ENCODE measurements at regions not wholly inside any gene's neighbourhood (a gene's known extent, or its start where the extent isn't known, plus 50 kb on each side); places are given as distances from the start of the nearest gene placed in this dataset.

- Histone ChIP-seq H3K27me3 (ENCODE audit: control insufficient read depth, insufficient read depth, low read length, poor library complexity, severe bottlenecking) (no peaks in the 10 kb centered on the region), H3K4me1 (ENCODE audit: control insufficient read depth, insufficient read depth, low read length) (peaks cover 3% of the 10 kb centered on the region), H3K4me3 (ENCODE audit: low read length) (no peak overlapping the region), H3K9me3 (ENCODE audit: control insufficient read depth, low read length) (no peaks in the 10 kb centered on the region), H3K9ac (ENCODE audit: extremely low read depth, low read length, poor library complexity, severe bottlenecking) (no peak overlapping the region), H3K36me3 (ENCODE audit: control insufficient read depth, insufficient read depth, low read length) (no peaks in the 10 kb centered on the region), H3K27ac (ENCODE audit: low read depth, low read length) (no peak overlapping the region)
- Mint-ChIP-seq H3K9me3 (no peaks in the 10 kb centered on the region), H3K27me3 (ENCODE audit: insufficient read depth) (no peaks in the 10 kb centered on the region), H3K4me3 (no peak overlapping the region), H3K27ac (no peak overlapping the region), H3K4me1 (peaks cover 12% of the 10 kb centered on the region), H3K36me3 (ENCODE audit: low read depth) (peaks cover 3% of the 10 kb centered on the region)
- no peak for TF ChIP-seq CTCF (conservative IDR thresholded peaks at IDR 0.05)
- 97 to 98% methylated on average over 8 to 16 of the region's 16 CpGs for WGBS, 2 experiments (ENCODE audit: insufficient coverage in 1 of 2, insufficient read length in 1 of 2)
- no peak for DNase-seq
Observed at GRCh38 chr4:3343358-3343757, 50.5 kb downstream of the RGS12 start.

- Histone ChIP-seq H3K27ac (ENCODE audit: low read depth, low read length) (no peak overlapping the region), H3K9ac (ENCODE audit: extremely low read depth, low read length, poor library complexity, severe bottlenecking) (no peak overlapping the region), H3K9me3 (ENCODE audit: control insufficient read depth, low read length) (no peaks in the 10 kb centered on the region), H3K4me3 (ENCODE audit: low read length) (no peak overlapping the region), H3K36me3 (ENCODE audit: control insufficient read depth, insufficient read depth, low read length) (no peaks in the 10 kb centered on the region), H3K27me3 (ENCODE audit: control insufficient read depth, insufficient read depth, low read length, poor library complexity, severe bottlenecking) (no peaks in the 10 kb centered on the region), H3K4me1 (ENCODE audit: control insufficient read depth, insufficient read depth, low read length) (peaks cover 3% of the 10 kb centered on the region)
- TF ChIP-seq CTCF (conservative IDR thresholded peaks at IDR 0.05), result no peak
- Mint-ChIP-seq H3K9me3 (no peaks in the 10 kb centered on the region), H3K27me3 (ENCODE audit: insufficient read depth) (no peaks in the 10 kb centered on the region), H3K4me3 (no peak overlapping the region), H3K36me3 (ENCODE audit: low read depth) (peaks cover 3% of the 10 kb centered on the region), H3K27ac (no peak overlapping the region), H3K4me1 (peaks cover 16% of the 10 kb centered on the region)
- 86 to 89% methylated on average over 8 to 9 of the region's 9 CpGs for WGBS, 2 experiments (ENCODE audit: insufficient coverage in 1 of 2, insufficient read length in 1 of 2)
- DNase-seq, result no peak
Observed at GRCh38 chr4:3344104-3344503, 51.3 kb downstream of the RGS12 start.

- Histone ChIP-seq H3K27me3 (ENCODE audit: control insufficient read depth, insufficient read depth, low read length, poor library complexity, severe bottlenecking) (no peaks in the 10 kb centered on the region), H3K9me3 (ENCODE audit: control insufficient read depth, low read length) (no peaks in the 10 kb centered on the region), H3K27ac (ENCODE audit: low read depth, low read length) (no peak overlapping the region), H3K4me3 (ENCODE audit: low read length) (no peak overlapping the region), H3K9ac (ENCODE audit: extremely low read depth, low read length, poor library complexity, severe bottlenecking) (no peak overlapping the region), H3K36me3 (ENCODE audit: control insufficient read depth, insufficient read depth, low read length) (no peaks in the 10 kb centered on the region), H3K4me1 (ENCODE audit: control insufficient read depth, insufficient read depth, low read length) (peaks cover 3% of the 10 kb centered on the region)
- Mint-ChIP-seq H3K36me3 (ENCODE audit: low read depth) (peaks cover 3% of the 10 kb centered on the region), H3K27ac (no peak overlapping the region), H3K4me3 (no peak overlapping the region), H3K9me3 (no peaks in the 10 kb centered on the region), H3K27me3 (ENCODE audit: insufficient read depth) (no peaks in the 10 kb centered on the region), H3K4me1 (peaks cover 14% of the 10 kb centered on the region)
- DNase-seq, result no peak
- TF ChIP-seq CTCF (conservative IDR thresholded peaks at IDR 0.05), result no peak
- 88% methylated on average over 3 to 4 of the region's 4 CpGs for WGBS, 2 experiments (ENCODE audit: insufficient coverage in 1 of 2, insufficient read length in 1 of 2)
Observed at GRCh38 chr4:3344596-3344995, 51.8 kb downstream of the RGS12 start.
